ENCODE measurements at regions not wholly inside any gene's neighbourhood (a gene's known extent, or its start where the extent isn't known, plus 50 kb on each side); places are given as distances from the start of the nearest gene placed in this dataset.

GRCh38 chr14:66088656-66089055 lies 397.5 kb upstream of the CCDC196 start:
- TF ChIP-seq POLR2AphosphoS5 (IDR thresholded peaks at IDR 0.05; ENCODE audit: low read depth, low read length) (no peak), POLR2A (IDR thresholded peaks at IDR 0.05; ENCODE audit: low read depth, low read length) (no peak), SPI1 (IDR thresholded peaks at IDR 0.05; ENCODE audit: low read depth, low read length) (no peak)

All from GM12891 (cell line).